ENCODE measurements at regions not wholly inside any gene's neighbourhood (a gene's known extent, or its start where the extent isn't known, plus 50 kb on each side); places are given as distances from the start of the nearest gene placed in this dataset.

DNA sequence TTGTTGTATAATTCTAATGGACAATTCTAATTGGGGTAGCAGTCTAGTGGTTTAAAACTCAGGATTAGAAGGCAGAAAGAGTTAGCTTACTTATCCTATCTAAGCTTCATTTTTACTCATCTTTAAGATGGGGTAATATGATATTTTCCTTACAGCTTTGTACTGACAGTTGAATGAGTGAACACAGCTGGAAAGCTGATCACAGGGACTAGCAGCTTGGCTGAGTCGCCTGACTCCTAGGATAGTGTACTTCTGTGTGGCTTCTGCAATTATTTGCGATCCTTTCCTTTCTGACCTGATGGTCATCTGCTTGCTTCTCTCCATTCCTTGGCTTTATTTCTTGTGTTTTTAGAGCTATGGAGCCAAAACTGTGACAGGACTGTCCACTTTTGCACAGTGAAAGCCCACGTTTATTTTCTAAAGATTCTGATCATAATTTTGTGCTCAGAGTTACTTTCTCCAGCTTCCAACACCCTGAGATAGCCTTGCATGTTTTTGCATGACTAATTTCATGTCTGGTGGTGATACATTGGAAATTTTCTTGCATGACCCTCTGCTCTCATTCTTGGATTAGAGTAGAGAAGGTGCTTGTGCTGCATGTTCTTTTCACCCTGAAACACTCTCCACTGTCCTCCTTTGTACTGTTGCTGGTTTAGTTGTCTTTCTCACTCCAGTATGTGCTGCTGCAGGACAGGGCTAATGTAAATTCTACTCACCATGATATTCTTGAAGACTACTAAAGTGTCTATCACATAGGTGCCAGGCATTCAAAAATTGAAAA lies 377.0 kb upstream of the ATP2B1 start:
- TF ChIP-seq, protein P1, sequence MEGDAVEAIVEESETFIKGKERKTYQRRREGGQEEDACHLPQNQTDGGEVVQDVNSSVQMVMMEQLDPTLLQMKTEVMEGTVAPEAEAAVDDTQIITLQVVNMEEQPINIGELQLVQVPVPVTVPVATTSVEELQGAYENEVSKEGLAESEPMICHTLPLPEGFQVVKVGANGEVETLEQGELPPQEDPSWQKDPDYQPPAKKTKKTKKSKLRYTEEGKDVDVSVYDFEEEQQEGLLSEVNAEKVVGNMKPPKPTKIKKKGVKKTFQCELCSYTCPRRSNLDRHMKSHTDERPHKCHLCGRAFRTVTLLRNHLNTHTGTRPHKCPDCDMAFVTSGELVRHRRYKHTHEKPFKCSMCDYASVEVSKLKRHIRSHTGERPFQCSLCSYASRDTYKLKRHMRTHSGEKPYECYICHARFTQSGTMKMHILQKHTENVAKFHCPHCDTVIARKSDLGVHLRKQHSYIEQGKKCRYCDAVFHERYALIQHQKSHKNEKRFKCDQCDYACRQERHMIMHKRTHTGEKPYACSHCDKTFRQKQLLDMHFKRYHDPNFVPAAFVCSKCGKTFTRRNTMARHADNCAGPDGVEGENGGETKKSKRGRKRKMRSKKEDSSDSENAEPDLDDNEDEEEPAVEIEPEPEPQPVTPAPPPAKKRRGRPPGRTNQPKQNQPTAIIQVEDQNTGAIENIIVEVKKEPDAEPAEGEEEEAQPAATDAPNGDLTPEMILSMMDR (IDR thresholded peaks at IDR 0.05): no peak
- TF ChIP-seq POLR2A (IDR thresholded peaks at IDR 0.05): no peak

Data from heart left ventricle (tissue), 13 donors.